Sciatic nerve (tissue), 2 donors: ENCODE measurements at regions not wholly inside any gene's neighbourhood (a gene's known extent, or its start where the extent isn't known, plus 50 kb on each side); places are given as distances from the start of the nearest gene placed in this dataset.
"Not testable (repeated sequence)": the region's sequence is repeated elsewhere in the genome, so short reads cannot be mapped to it uniquely, and the experiment has no call there.

Experiments
- ATAC-seq: fragments of 200-7000 bp; cut with Tn5 transposase; one replicate; pipeline ENCODE4 v1.9.1; 2020; ENCODE audit warnings: mild to moderate bottlenecking, moderate library complexity
- DNase-seq: peaks from one replicate; pipeline ENCODE4 v3.0.0-alpha.2; 2020; ENCODE audit warnings: low spot score
- intact Hi-C: fragments of 100-400 bp; cut with DNase I; formaldehyde crosslinking; loops from one replicate; pipeline ENCODE4 v1.14.2; 2022
- donor health status: DM: no; HTN: no; CAD: no.
- donor health status: DM: no; HTN: no; CAD: no.

DNA sequence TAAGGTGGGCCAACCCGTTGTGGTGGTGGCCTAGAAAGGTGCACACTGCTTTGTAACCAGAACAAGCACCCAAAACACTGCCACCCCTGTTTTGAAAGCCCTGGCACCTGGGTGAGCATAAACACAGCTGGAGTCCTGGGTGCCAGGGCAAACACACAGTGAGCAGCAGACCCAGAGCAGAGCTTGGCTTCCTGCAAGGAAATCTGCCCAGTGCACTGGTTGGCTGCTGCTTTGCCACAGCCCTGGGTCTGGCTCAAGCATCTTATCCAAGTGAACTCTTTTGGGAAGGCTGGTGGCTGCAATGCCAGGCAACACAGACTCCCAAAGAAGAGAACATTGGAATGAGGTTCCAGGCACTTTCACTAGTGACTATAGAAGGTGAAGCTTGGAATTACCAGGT, 145.5 kb upstream of the PDE1C start:
- no peak for ATAC-seq
- no peak for DNase-seq
- intact Hi-C loops: no loop called here

DNA sequence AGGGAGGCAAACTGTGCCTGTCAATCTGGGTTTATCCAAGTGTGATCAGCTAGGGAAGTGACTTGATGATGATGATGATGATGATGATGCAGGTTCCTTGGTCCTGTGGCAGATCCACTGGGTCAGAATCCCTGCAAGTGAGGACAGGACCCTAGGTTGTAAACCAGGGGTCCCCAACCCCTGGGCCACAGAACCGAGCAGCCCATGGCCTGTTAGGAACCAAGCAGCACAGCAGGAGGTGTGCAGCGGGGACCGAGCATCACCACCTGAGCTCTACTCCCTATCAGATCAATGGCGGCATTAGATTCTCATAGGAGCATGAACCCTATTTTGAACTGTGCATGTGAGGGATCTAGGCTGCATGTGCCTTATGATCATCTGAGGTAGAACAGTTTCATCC, 144.7 kb upstream of the PDE1C start:
- ATAC-seq (no peak), DNase-seq (no peak)
- intact Hi-C loops: loop anchor here (5.0 kb wide), 1 partner anchor 132 kb away; no protein-coding TSS in a partner anchor

GRCh38 chr7:32212321-32212720, 142.1 kb upstream of the PDE1C start:
- ATAC-seq (no peak), DNase-seq (no peak)
- intact Hi-C loops: loop anchor here (5.0 kb wide), 1 partner anchor 135 kb away; no protein-coding TSS in a partner anchor

DNA sequence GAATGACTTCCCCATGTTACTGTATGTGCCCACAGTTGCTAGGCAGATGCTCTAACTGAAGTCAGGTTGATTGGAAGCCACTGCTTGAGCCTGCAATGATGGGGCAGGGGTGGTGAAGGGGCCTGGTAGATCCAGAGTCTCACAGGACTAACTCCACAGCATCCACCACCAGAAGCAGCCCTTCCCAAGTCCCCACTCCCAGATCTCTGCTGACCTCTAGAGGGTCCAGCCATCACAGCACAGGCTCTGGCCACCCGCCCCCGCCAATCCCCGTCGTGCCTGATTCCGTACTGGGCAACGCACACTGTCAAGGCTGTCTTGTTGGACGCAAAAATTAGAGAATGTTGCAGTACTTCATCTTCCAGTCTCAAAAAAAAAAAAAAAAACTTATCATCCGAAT, 136.8 kb upstream of the PDE1C start:
- ATAC-seq (no peak), DNase-seq (no peak)
- intact Hi-C loops: loop anchor here (10.0 kb wide), 1 partner anchor 462 kb away; no protein-coding TSS in a partner anchor

DNA sequence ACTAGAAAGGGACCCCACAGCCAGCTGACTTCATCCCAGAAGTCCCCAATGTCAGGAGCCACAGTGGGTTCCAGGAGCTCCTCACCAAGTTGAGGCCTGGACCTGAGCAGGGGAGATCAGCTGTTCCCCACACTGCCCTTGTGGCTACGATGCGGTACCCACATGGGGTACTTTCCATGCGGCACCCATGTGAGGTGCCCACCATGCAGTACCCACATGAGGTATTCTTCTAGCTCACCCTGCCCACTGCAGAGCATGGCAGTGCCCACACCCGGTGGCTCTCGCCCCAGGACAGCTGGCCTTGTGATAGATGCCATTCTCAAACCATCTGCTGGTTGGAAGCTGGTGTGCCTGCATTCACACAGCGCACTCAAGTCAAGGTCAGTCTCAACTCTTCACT, 136.3 kb upstream of the PDE1C start:
- ATAC-seq (no peak), DNase-seq (no peak)
- intact Hi-C loops: loop anchor here (10.0 kb wide), 1 partner anchor 462 kb away; no protein-coding TSS in a partner anchor

GRCh38 chr7:32205298-32205824, 135.2 kb upstream of the PDE1C start:
- ATAC-seq, DNase-seq: not testable (repeated sequence)
- intact Hi-C loops: loop anchor here (10.0 kb wide), 1 partner anchor 461 kb away; no protein-coding TSS in a partner anchor

DNA sequence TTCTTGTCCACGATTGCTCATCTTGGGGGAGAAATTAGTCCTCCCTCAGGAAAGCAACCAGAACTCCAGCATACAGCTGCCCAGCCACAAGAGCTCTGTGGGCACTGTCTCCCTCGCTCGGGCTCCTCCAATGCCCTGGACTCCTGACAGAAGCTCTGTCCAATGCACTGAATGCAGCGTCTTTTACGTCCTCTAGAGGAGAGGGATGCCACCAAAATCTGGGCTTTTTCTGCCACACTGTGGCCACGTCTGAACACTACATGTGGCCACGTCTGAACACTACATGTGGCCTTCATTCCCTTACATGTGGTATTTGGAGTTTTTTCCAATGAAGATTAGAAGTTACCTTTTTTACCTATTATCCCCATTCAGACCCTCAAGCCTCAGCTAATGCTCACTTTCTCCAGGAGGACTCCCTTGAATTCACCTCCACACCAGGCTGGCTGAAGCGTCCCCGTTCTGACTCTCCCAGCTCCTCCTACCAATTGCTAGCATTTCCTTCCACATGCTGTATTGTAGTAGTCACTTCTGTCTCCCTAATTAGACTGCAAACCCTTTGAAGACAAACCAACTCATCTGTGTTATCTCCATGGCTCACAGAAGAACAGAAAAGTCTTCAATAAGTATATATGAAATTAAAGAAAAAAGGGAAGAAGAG, 134.3 kb upstream of the PDE1C start:
- DNase-seq (peak; percentile 74), ATAC-seq (peak; percentile 94)
- intact Hi-C loops: loop anchor here (10.0 kb wide), 1 partner anchor 460 kb away; no protein-coding TSS in a partner anchor

GRCh38 chr7:32200646-32201045, 130.4 kb upstream of the PDE1C start:
- ATAC-seq: no peak
- DNase-seq: no peak
- intact Hi-C loops: loop anchor here (10.0 kb wide), 1 partner anchor 456 kb away; no protein-coding TSS in a partner anchor

GRCh38 chr7:32194537-32194936, 124.3 kb upstream of the PDE1C start:
- intact Hi-C loops: no loop called here
- ATAC-seq: no peak
- DNase-seq: no peak

DNA sequence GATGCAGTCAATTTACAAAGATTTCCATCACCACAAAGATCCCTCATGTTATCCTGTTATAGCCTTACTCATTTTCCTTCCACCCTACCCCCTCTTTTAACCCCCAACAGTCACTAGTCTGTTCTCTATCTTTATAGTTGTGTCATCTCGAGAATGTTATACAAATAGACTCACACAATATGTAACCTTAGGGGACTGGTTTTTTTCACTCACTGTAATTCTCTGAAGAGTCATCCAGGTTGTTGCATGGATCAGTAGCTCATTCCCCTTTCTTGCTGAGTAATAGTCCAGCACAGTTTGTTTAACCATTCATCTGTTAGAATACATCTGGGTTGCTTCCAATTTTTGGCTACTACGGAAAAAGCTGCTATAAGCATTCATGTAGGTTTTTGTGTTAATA, 121.1 kb upstream of the PDE1C start:
- intact Hi-C loops: no loop called here
- ATAC-seq (no peak), DNase-seq (no peak)

- intact Hi-C loops: no loop called here
- DNase-seq (no peak), ATAC-seq (no peak)
Measured at GRCh38 chr7:32179567-32179966, 109.4 kb upstream of the PDE1C start.

DNA sequence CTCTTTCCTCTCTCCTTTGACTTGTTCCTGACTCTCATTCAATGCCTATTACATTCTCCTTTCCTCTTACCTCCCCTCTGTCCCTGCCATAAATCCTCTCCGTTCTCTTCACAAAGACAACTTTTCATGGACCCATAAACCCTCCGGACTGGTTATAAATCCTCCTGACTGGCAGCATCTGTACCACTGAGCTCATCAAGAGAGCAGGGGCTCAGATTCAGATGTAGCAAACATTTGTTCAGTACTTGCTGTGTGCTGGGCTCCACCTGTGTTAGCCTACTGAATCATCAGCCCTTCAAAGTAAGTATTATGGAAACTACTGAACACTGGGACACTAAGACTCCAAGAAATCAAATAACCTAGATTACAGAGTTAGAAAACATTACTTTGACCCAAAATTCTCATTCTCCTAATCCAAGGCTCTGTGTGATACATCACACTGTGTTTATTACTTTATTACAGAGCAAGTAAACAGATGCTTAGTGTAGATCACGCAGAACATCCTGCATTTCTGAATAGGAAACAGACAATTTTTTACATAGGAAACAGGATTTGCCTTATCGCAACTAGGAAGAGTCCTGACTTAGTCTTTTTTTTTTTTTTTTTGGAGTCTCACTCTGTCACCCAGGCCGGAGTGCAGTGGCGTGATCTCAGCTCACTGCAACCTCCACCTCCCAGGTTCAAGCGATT, 108.6 kb upstream of the PDE1C start:
- intact Hi-C loops: no loop called here
- DNase-seq (no peak), ATAC-seq (no peak)

GRCh38 chr7:32177232-32177631, 107.0 kb upstream of the PDE1C start:
- intact Hi-C loops: no loop called here
- no peak for ATAC-seq
- DNase-seq: no peak

DNA sequence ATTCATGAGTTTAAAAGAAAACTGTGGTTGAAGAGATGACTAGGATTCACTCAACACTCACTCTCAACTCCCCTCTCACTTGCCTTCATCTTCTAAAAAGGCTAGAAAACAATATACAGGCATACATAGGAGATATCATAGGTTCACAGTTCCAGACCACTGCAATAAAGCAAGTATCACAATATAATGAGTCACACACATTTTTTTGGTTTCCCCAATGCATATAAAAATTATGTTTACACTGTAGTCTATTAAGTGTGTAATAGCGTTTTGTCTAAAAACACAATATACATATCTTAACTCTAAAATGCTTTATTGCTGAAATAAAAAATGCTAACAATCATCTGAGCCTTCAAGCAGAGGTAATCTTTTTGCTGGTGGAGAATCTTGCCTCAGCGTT, 104.9 kb upstream of the PDE1C start:
- intact Hi-C loops: no loop called here
- ATAC-seq: no peak
- no peak for DNase-seq

DNA sequence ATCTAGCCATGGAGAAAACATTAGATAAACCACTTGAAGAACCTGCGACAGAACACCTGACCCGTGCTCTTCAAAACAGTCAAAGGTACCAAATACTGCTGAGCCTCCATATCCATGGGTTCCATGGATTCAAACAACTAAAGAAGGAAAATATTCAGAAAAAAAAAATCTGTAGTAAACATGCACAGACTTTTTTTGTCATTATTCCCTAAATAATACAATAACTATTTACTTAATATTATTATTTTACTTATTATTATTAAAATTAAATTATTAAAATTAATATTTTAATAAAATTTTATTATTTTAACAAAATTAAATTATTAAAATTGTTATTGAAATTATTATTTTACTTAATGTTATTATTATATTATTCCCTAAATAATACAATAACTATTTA, 101.0 kb upstream of the PDE1C start:
- intact Hi-C loops: no loop called here
- no peak for ATAC-seq
- no peak for DNase-seq

DNA sequence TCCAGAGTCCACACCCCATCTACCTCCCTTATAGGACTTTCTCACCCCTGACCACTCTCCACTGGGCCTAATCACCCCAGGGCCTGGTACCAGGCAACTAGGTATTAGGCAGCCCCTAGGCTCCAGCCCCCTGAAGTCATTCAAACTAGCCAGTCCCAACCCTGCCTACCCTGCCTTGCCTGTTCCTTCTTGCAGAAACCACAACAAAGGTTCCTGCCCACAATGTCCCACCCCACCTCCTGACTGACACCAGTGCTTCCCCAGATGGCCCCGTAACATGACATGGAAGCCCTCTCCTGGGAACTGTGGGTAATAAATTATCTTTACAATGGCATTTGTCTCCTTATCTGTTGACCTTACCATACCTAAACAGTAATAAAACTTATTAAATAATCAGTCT, 100.6 kb upstream of the PDE1C start:
- DNase-seq: no peak
- ATAC-seq: no peak
- intact Hi-C loops: no loop called here

DNA sequence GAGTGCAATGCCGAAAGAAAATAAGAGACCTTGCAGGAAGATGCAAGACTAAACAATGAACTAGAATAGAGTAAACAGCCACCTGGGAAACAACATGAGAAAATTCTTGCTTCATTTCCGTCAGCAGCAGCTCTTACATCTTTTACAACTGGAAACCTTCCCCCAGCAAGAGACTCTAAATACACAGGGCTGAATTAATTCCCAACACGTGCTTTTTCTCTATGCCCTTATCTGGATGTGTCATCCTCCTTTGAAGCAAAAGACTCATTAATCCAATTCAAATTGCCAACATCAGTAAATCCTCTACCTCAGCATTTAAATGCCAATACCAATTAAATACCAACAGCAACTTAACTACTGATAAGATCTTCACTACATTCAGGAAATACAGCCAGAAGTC, 99.0 kb upstream of the PDE1C start:
- ATAC-seq (no peak), DNase-seq (no peak)
- intact Hi-C loops: no loop called here

DNA sequence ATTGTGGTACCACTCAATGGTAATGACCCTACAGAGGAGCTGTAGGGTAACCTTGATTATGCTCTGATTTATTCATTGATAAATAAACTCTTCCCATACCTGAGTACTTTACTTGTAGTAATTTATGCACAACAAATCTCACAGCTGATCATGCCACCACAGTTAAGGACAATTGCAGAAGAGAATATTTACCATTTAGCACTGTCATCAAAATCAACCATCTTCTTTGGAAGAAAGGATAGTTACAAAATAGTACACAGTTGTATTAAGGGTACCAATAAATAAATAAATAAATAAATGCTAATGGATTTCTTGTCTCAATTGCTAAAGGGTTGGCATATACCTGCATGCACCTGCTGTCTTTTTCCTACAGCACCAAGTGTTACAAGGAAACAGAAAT, 97.6 kb upstream of the PDE1C start:
- no peak for ATAC-seq
- intact Hi-C loops: no loop called here
- no peak for DNase-seq

GRCh38 chr7:32167256-32167655, 97.0 kb upstream of the PDE1C start:
- ATAC-seq (no peak), DNase-seq (no peak)
- intact Hi-C loops: no loop called here

GRCh38 chr7:32164341-32164996, 94.3 kb upstream of the PDE1C start:
- no peak for ATAC-seq
- intact Hi-C loops: no loop called here
- DNase-seq: no peak
